K562 (cell line): ENCODE measurements at regions not wholly inside any gene's neighbourhood (a gene's known extent, or its start where the extent isn't known, plus 50 kb on each side); places are given as distances from the start of the nearest gene placed in this dataset.

Experiments used
- ATAC-seq: fragments of 200-7000 bp; cut with Tn5 transposase; 3 replicates; pipeline ENCODE4 v1.9.1; 2020; ENCODE audit warnings: moderate library complexity
- BruUV-seq: library from RNA; stranded (reverse); fragments of 400-500 nt; replicated peaks from 2 replicates; lab custom pipeline; 2021; lab: Mats Ljungman, UMichigan
- CTCF ChIA-PET: fragments of 300-600 bp; formaldehyde crosslinking; extraction: SDS; loops from one replicate; lab custom pipeline; 2021; ENCODE audit warnings: low intra/inter-chr PET ratio; lab: Yijun Ruan, JAX
- POLR2A ChIA-PET: fragments of 300-600, 350-650 bp; sonication (Branson Sonifier 250); formaldehyde crosslinking; extraction: SDS; loops from one replicate; lab custom pipeline; 2021; ENCODE audit warnings: antibody characterized with exemption, inconsistent platforms; lab: Yijun Ruan, JAX
- DNase-seq, 4 experiments: peaks; one replicate each; pipeline versions ENCODE4 v3.0.0 to v3.0.0-alpha.2; 2011 to 2018; ENCODE audit warnings: low spot score in 3 of 4, mixed read lengths in 3 of 4; ENCODE audit errors: extremely low read depth in 1 of 4
- FAIRE-seq: peaks from 2 replicates; lab custom pipeline; 2011; peaks lifted over from hg19 to GRCh38; lab: Jason Lieb, UNC
- H2AFZ ChIP-seq: 2 replicates; pipeline ENCODE4 v1.6.0; 2011; ENCODE audit warnings: low read depth, low read length, control low read depth, inconsistent platforms
- H3K27ac ChIP-seq: fragments of 200-600 bp; 3 replicates; pipeline ENCODE4 v1.8.0; 2011; ENCODE audit warnings: low read depth, mild to moderate bottlenecking, control low read depth, inconsistent platforms, low read length, moderate library complexity, mixed read lengths; ENCODE audit errors: extremely low read depth
- H3K27me3 ChIP-seq, 2 experiments: fragments of 300-600 bp in 1 of 2; 2 replicates in 1 of 2; 3 replicates in 1 of 2; pipeline versions ENCODE4 v1.6.0 to v1.8.0; 2011; ENCODE audit warnings: inconsistent platforms in 2 of 2, low read length in 2 of 2, mild to moderate bottlenecking in 1 of 2, mixed read lengths in 1 of 2, moderate library complexity in 1 of 2; ENCODE audit not compliant: control insufficient read depth in 2 of 2, insufficient read depth in 2 of 2
- H3K36me3 ChIP-seq: fragments of 300-600 bp; 3 replicates; pipeline ENCODE4 v1.8.0; 2011; ENCODE audit warnings: mild to moderate bottlenecking, low read length, inconsistent platforms; ENCODE audit not compliant: control insufficient read depth, insufficient read depth
- H3K4me1 ChIP-seq, 2 experiments: fragments of 200-600 bp in 1 of 2; replicated peaks in 1 of 2; 2 replicates in 1 of 2; 3 replicates in 1 of 2; pipeline versions ENCODE4 v1.5.1 to v1.8.0; 2011; ENCODE audit warnings: inconsistent platforms in 2 of 2, low read length in 2 of 2, mild to moderate bottlenecking in 1 of 2, mixed read lengths in 1 of 2, moderate library complexity in 1 of 2; ENCODE audit not compliant: control insufficient read depth in 2 of 2, insufficient read depth in 2 of 2
- H3K4me2 ChIP-seq: 2 replicates; pipeline ENCODE4 v1.6.1; 2011; ENCODE audit warnings: low read length, control low read depth, inconsistent platforms, mixed read lengths; ENCODE audit not compliant: insufficient read depth
- H3K4me3 ChIP-seq: fragments of 200-600 bp; sonication (generic), shearing (Covaris generic); 2 replicates; pipeline ENCODE4 v1.5.1; 2016; ENCODE audit warnings: control low read depth, inconsistent platforms
- H3K79me2 ChIP-seq: fragments of 200-600 bp; 3 replicates; pipeline ENCODE4 v1.8.0; 2011; ENCODE audit warnings: low read length, inconsistent platforms; ENCODE audit not compliant: control insufficient read depth, insufficient read depth
- H3K9ac ChIP-seq, 2 experiments: 2 replicates each; pipeline versions ENCODE4 v1.6.0 to v1.6.1; 2011; ENCODE audit warnings: low read depth in 2 of 2, low read length in 2 of 2, control low read depth in 1 of 2, inconsistent platforms in 1 of 2, mild to moderate bottlenecking in 1 of 2, mixed read lengths in 1 of 2; ENCODE audit not compliant: insufficient read depth in 1 of 2
- H3K9me1 ChIP-seq: one replicate; pipeline ENCODE4 v1.6.0; 2011; ENCODE audit warnings: inconsistent platforms, mild to moderate bottlenecking, low read length, moderate library complexity; ENCODE audit not compliant: control insufficient read depth, insufficient read depth
- H3K9me3 ChIP-seq: replicated peaks from 2 replicates; pipeline ENCODE4 v1.5.1; 2011; ENCODE audit warnings: low read depth, low read length, inconsistent platforms; ENCODE audit not compliant: control insufficient read depth, insufficient read depth
- H4K20me1 ChIP-seq: replicated peaks from 2 replicates; pipeline ENCODE4 v1.6.1; 2011; ENCODE audit warnings: low read length, inconsistent platforms, mixed read lengths; ENCODE audit not compliant: control insufficient read depth, insufficient read depth
- BRF1 ChIP-seq: IDR thresholded peaks from 3 replicates; pipeline ENCODE4 v1.6.1; 2011; ENCODE audit warnings: borderline replicate concordance, mild to moderate bottlenecking; ENCODE audit not compliant: insufficient read length; ENCODE audit errors: extremely low read depth
- CBX5 ChIP-seq: IDR thresholded peaks from 2 replicates; pipeline ENCODE4 v1.6.1; 2014; ENCODE audit warnings: low read depth, borderline replicate concordance
- CBX8 ChIP-seq: fragments of 200-600 bp; sonication (generic); IDR thresholded peaks from 2 replicates; pipeline ENCODE4 v1.6.1; 2012; ENCODE audit warnings: borderline replicate concordance, mixed run types, low read depth, mild to moderate bottlenecking, moderate library complexity, mixed read lengths, low read length, control low read depth, inconsistent platforms; ENCODE audit not compliant: poor library complexity, severe bottlenecking; ENCODE audit errors: extremely low read depth
- E2F4 ChIP-seq: sonication (generic); formaldehyde crosslinking; IDR thresholded peaks from 2 replicates; pipeline ENCODE4 v1.8.0; 2022; ENCODE audit warnings: mild to moderate bottlenecking, low read depth, missing genetic modification reagents
- E2F8 ChIP-seq: fragments of 450-650 bp; IDR thresholded peaks from 2 replicates; pipeline ENCODE4 v1.7.1; 2018; ENCODE audit warnings: mild to moderate bottlenecking, low read depth; ENCODE audit not compliant: partially characterized antibody
- EP300 ChIP-seq: IDR thresholded peaks from 2 replicates; pipeline ENCODE4 v1.6.1; 2012; ENCODE audit warnings: low read length, improper control_type of control experiment
- HCFC1 ChIP-seq: IDR thresholded peaks from 2 replicates; pipeline ENCODE4 v1.6.1; 2012; ENCODE audit warnings: low read depth, low read length, improper control_type of control experiment
- HNRNPLL ChIP-seq: fragments of 200-400 bp; formaldehyde crosslinking; IDR thresholded peaks from 2 replicates; pipeline ENCODE4 v1.6.1; 2017; ENCODE audit warnings: low read length, low read depth, mild to moderate bottlenecking; ENCODE audit not compliant: poor library complexity, severe bottlenecking
- NELFE ChIP-seq: IDR thresholded peaks from 2 replicates; pipeline ENCODE4 v1.6.1; 2011; ENCODE audit warnings: mild to moderate bottlenecking; ENCODE audit not compliant: insufficient read depth, insufficient read length
- PBX2 ChIP-seq, 2 experiments: IDR thresholded peaks in 1 of 2; conservative IDR thresholded peaks in 1 of 2; 2 replicates each; pipeline ENCODE4 v1.6.1; 2016; ENCODE audit warnings: low read depth in 2 of 2, mild to moderate bottlenecking in 1 of 2, missing compliant biosample characterization in 1 of 2, missing genetic modification characterization in 1 of 2, moderate library complexity in 1 of 2
- SIN3A ChIP-seq, 2 experiments: fragments of 150-350 bp in 1 of 2; IDR thresholded peaks; 2 replicates each; pipeline ENCODE4 v1.6.1; 2011 to 2016; ENCODE audit warnings: borderline replicate concordance in 2 of 2, low read depth in 2 of 2, low read length in 2 of 2, mild to moderate bottlenecking in 2 of 2, moderate library complexity in 2 of 2; ENCODE audit not compliant: control insufficient read depth in 1 of 2
- SIN3B ChIP-seq: fragments of 450-650 bp; IDR thresholded peaks from 2 replicates; pipeline ENCODE4 v1.6.1; 2017; ENCODE audit warnings: low read depth, mild to moderate bottlenecking, moderate library complexity
- TAF1 ChIP-seq: IDR thresholded peaks from 2 replicates; pipeline ENCODE4 v1.6.1; 2011; ENCODE audit warnings: mild to moderate bottlenecking, low read length, moderate library complexity; ENCODE audit not compliant: insufficient read depth, control insufficient read depth, severe bottlenecking; ENCODE audit errors: extremely low read depth
- ZEB2 ChIP-seq: fragments of 450-650 bp; IDR thresholded peaks from 2 replicates; pipeline ENCODE4 v1.6.1; 2016
- WGBS: fragments of 100-300 bp; shearing (Covaris generic); methylation state at CpG from one replicate; pipeline ENCODE4 v1.1.6; 2016; ENCODE audit warnings: low coverage, mixed read lengths; ENCODE audit not compliant: insufficient coverage; ENCODE audit errors: missing lambda C conversion rate; 5-methylcytosine and 5-hydroxymethylcytosine counted together
- in situ Hi-C: fragments of 300-500 bp; cut with MboI; formaldehyde crosslinking; loops from 4 replicates; pipeline ENCODE4 v1.15.0; 2018; ENCODE audit warnings: inconsistent platforms, mixed read lengths
- intact Hi-C: fragments of 100-400 bp; cut with micrococcal nuclease; formaldehyde crosslinking; loops from 2 replicates; pipeline ENCODE4 v1.14.2; 2022

GRCh38 chr2:742221-742620 is 65.0 kb upstream of the TMEM18 start (continued):
- TF ChIP-seq PBX2 (CRISPR knock-in tag; IDR thresholded peaks at IDR 0.05; ENCODE audit: low read depth) (no peak), PBX2 (tag; conservative IDR thresholded peaks at IDR 0.05; ENCODE audit: low read depth) (no peak), TAF1 (no peak)
- TF ChIP-seq, all 486 proteins: peak for 0

GRCh38 chr2:741195-741496 is 63.9 kb upstream of the TMEM18 start:
- no peak overlapping the region for H3K4me2 ChIP-seq
- H3K9me3 ChIP-seq = no peaks in the 10 kb centered on the region
- DNase-seq (no peak), ATAC-seq (no peak), FAIRE-seq (no peak)
- no peak overlapping the region for H3K4me3 ChIP-seq
- H3K4me1 ChIP-seq = peaks cover 0 to 14% of the 10 kb centered on the region in 2 experiments; a peak in 3 of 5 replicates
- 16% methylated on average over 3 of the region's 3 CpGs for WGBS
- POLR2A ChIA-PET = no interaction called here
- H4K20me1 ChIP-seq = no peaks in the 10 kb centered on the region
- H3K27me3 ChIP-seq = peaks cover 4 to 7% of the 10 kb centered on the region in 2 experiments; a peak in 1 of 5 replicates
- intact Hi-C loops (loop anchor here (5.0 kb wide), 1 partner anchor 64 kb away; the partner anchor contains the start of gene TMEM18), in situ Hi-C loops (no loop called here)
- BruUV-seq = no TSS peak
- H3K9ac ChIP-seq = no peak overlapping the region
- H3K36me3 ChIP-seq = no peaks in the 10 kb centered on the region
- H2AFZ ChIP-seq = no peak overlapping the region
- no peaks in the 10 kb centered on the region for H3K79me2 ChIP-seq
- CTCF ChIA-PET = no interaction called here
- H3K9me1 ChIP-seq = no peaks in the 10 kb centered on the region
- no peak overlapping the region for H3K27ac ChIP-seq
- TF ChIP-seq E2F4 (CRISPR knock-in tag) (no peak), ZEB2 (no peak), EP300 (no peak), SIN3A (IDR thresholded peaks at IDR 0.05; ENCODE audit: borderline replicate concordance in 2 of 2, control insufficient read depth in 1 of 2, low read depth in 2 of 2, low read length in 2 of 2) (no peak), HNRNPLL (no peak), SIN3B (no peak), CBX5 (no peak), HCFC1 (no peak), E2F8 (no peak), NELFE (no peak), BRF1 (no peak), CBX8 (no peak)
